Lower leg skin (tissue), 4 donors: ENCODE measurements at regions not wholly inside any gene's neighbourhood (a gene's known extent, or its start where the extent isn't known, plus 50 kb on each side); places are given as distances from the start of the nearest gene placed in this dataset.

Experiments used
- DNase-seq, 2 donors: peaks; one replicate each; pipeline ENCODE4 v3.0.0-alpha.2; 2019; ENCODE audit warnings: low spot score in 2 of 2
- H3K4me3 ChIP-seq: fragments of 200-600 bp; sonication (generic); 2 replicates; pipeline ENCODE4 v1.5.1; 2017; ENCODE audit warnings: mild to moderate bottlenecking, low read depth; ENCODE audit not compliant: poor library complexity, severe bottlenecking
- CTCF ChIP-seq, 3 donors: fragments of 450-650 bp; IDR thresholded peaks; one replicate each; pipeline ENCODE4 v1.5.1; 2016; ENCODE audit warnings: antibody characterized with exemption in 3 of 3, mild to moderate bottlenecking in 3 of 3, moderate library complexity in 2 of 3
- POLR2A ChIP-seq, 2 donors: fragments of 450-650 bp; IDR thresholded peaks; one replicate each; pipeline ENCODE4 v1.6.1; 2016 to 2017; ENCODE audit warnings: antibody characterized with exemption in 2 of 2, mild to moderate bottlenecking in 1 of 2, moderate library complexity in 1 of 2
- WGBS, 2 donors: methylation state at CpG; one replicate each; pipeline ENCODE4 v1.1.5; 2018; 5-methylcytosine and 5-hydroxymethylcytosine counted together
- intact Hi-C: fragments of 100-400 bp; cut with DNase I; formaldehyde crosslinking; loops from one replicate; pipeline ENCODE4 v1.15.0; 2023; ENCODE audit warnings: low total_unique reads

- TF ChIP-seq POLR2A (IDR thresholded peaks at IDR 0.05), result no peak
- TF ChIP-seq CTCF (IDR thresholded peaks at IDR 0.05), result no peak
- intact Hi-C loops, result no loop called here
- no peak overlapping the region for H3K4me3 ChIP-seq
Measured at GRCh38 chr12:24723759-24724158, 225.1 kb downstream of the BCAT1 start.

DNA sequence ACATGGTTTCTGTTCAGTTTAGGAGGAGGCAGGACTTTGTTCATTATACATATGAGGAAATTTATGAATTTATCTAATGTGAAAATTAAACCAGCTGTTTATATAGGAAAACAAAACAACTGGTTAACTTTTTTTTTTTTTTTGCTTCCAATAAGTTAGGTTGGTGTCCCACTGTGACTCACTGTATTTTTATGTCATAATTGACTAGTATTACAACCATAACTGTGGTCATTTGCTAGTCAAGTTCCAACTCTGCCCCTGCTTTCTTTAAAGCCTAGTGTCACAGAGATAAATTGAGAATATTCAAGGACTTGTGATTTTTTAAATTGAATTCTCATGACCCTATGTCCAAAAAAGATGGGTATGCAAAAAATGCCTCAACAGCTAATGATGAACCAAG, 227.7 kb downstream of the BCAT1 start:
- DNase-seq, result no peak
- TF ChIP-seq POLR2A (IDR thresholded peaks at IDR 0.05) (no peak), CTCF (IDR thresholded peaks at IDR 0.05) (no peak)

More at GRCh38 chr12:24723759-24724158, 225.1 kb downstream of the BCAT1 start:
- no peak for DNase-seq

GRCh38 chr12:24719293-24719721, 229.6 kb downstream of the BCAT1 start:
- DNase-seq, result no peak
- WGBS, 2 donors, result 58 to 69% methylated on average over 1 of the region's 1 CpG
- intact Hi-C loops, result no loop called here
- TF ChIP-seq POLR2A (IDR thresholded peaks at IDR 0.05), result no peak
- no peak for TF ChIP-seq CTCF (IDR thresholded peaks at IDR 0.05)
- no peak overlapping the region for H3K4me3 ChIP-seq

More for the DNA sequence above, 227.7 kb downstream of the BCAT1 start:
- intact Hi-C loops, result no loop called here
- no peak overlapping the region for H3K4me3 ChIP-seq

DNA sequence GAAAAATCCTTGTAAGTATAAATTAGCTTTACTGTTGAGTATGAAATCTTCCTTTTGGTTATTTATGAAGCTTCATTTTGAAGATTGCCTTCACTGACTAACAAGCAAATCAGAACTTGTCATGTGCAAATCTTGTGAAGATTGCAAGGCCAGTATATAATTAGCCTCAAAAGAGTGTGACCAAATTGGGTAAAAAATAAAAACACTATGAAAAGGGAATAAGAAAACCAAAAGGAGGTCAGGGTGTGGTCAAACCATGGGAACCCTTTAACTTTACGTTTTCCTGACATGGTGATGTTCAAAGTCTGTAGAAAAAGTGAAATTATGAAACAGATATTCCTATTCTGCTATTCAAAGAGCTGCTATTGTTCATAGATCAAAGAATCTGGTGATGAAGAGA, 230.3 kb downstream of the BCAT1 start:
- WGBS, 2 donors, result 0 to 24% methylated on average over 1 of the region's 1 CpG
- intact Hi-C loops, result no loop called here
- TF ChIP-seq POLR2A (IDR thresholded peaks at IDR 0.05), result no peak
- no peak for TF ChIP-seq CTCF (IDR thresholded peaks at IDR 0.05)

GRCh38 chr12:24714237-24714636, 234.7 kb downstream of the BCAT1 start:
- no peak for DNase-seq
- WGBS, 2 donors, result 89 to 95% methylated on average over 13 of the region's 13 CpGs
- intact Hi-C loops, result no loop called here
- H3K4me3 ChIP-seq, result no peak overlapping the region
- no peak for TF ChIP-seq POLR2A (IDR thresholded peaks at IDR 0.05)
- TF ChIP-seq CTCF (IDR thresholded peaks at IDR 0.05), result no peak

More for the DNA sequence above, 230.3 kb downstream of the BCAT1 start:
- no peak overlapping the region for H3K4me3 ChIP-seq
- DNase-seq, result no peak
